SU-DHL-6 (cell line): ENCODE measurements at regions not wholly inside any gene's neighbourhood (a gene's known extent, or its start where the extent isn't known, plus 50 kb on each side); places are given as distances from the start of the nearest gene placed in this dataset.

Experiments
- CTCF ChIP-seq: fragments of 200-600 bp; sonication (generic); IDR thresholded peaks from one replicate; pipeline ENCODE4 v1.5.1; 2017; ENCODE audit warnings: antibody characterized with exemption, mild to moderate bottlenecking, low read length, moderate library complexity; ENCODE audit not compliant: insufficient read depth, poor library complexity, severe bottlenecking
- EZH2phosphoT487 ChIP-seq: fragments of 200-600 bp; sonication (generic), shearing (Covaris generic); conservative IDR thresholded peaks from 2 replicates; pipeline ENCODE4 v1.6.1; 2018; ENCODE audit warnings: mild to moderate bottlenecking, antibody characterized with exemption, low read length, moderate library complexity, mixed read lengths

GRCh38 chr14:85912141-85912540, 382.2 kb downstream of the FLRT2 start:
- no peak for TF ChIP-seq CTCF
- TF ChIP-seq EZH2phosphoT487 = no peak
